Ishikawa (cell line): ENCODE measurements at regions not wholly inside any gene's neighbourhood (a gene's known extent, or its start where the extent isn't known, plus 50 kb on each side); places are given as distances from the start of the nearest gene placed in this dataset.

Experiments used
- CEBPB ChIP-seq: IDR thresholded peaks from 2 replicates; pipeline ENCODE4 v1.6.1; 2012
- CREB1 ChIP-seq: IDR thresholded peaks from 2 replicates; pipeline ENCODE4 v1.6.1; 2012; ENCODE audit warnings: low read depth
- EGR1 ChIP-seq: IDR thresholded peaks from 2 replicates; pipeline ENCODE4 v1.6.1; 2012
- EP300 ChIP-seq: IDR thresholded peaks from 2 replicates; pipeline ENCODE4 v1.6.1; 2012; ENCODE audit warnings: borderline replicate concordance
- FOXM1 ChIP-seq: IDR thresholded peaks from 2 replicates; pipeline ENCODE4 v1.6.1; 2012; ENCODE audit warnings: low read depth, borderline replicate concordance
- MAX ChIP-seq: IDR thresholded peaks from 2 replicates; pipeline ENCODE4 v1.6.1; 2012
- NFIC ChIP-seq: IDR thresholded peaks from 2 replicates; pipeline ENCODE4 v1.6.1; 2012
- RAD21 ChIP-seq: IDR thresholded peaks from 2 replicates; pipeline ENCODE4 v1.6.1; 2012; ENCODE audit warnings: low read depth
- REST ChIP-seq: IDR thresholded peaks from 2 replicates; pipeline ENCODE4 v1.6.1; 2012; ENCODE audit warnings: low read depth, mild to moderate bottlenecking
- TAF1 ChIP-seq: IDR thresholded peaks from 2 replicates; pipeline ENCODE4 v1.6.1; 2012; ENCODE audit warnings: low read depth, mild to moderate bottlenecking
- TCF12 ChIP-seq: IDR thresholded peaks from 2 replicates; pipeline ENCODE4 v1.6.1; 2012; ENCODE audit warnings: low read depth
- TEAD4 ChIP-seq: IDR thresholded peaks from 2 replicates; pipeline ENCODE4 v1.6.1; 2012
- USF1 ChIP-seq: IDR thresholded peaks from 2 replicates; pipeline ENCODE4 v1.6.1; 2012
- YY1 ChIP-seq: IDR thresholded peaks from 2 replicates; pipeline ENCODE4 v1.6.1; 2012; ENCODE audit warnings: low read depth
- ZBTB7A ChIP-seq: IDR thresholded peaks from 2 replicates; pipeline ENCODE4 v1.6.1; 2012; ENCODE audit warnings: low read depth

- TF ChIP-seq YY1 (no peak), CEBPB (no peak), FOXM1 (no peak), MAX (no peak), TEAD4 (no peak), EGR1 (no peak), USF1 (no peak), ZBTB7A (no peak), NFIC (no peak), REST (no peak), TCF12 (no peak), CREB1 (no peak), TAF1 (no peak), RAD21 (no peak), EP300 (no peak)
Observed at GRCh38 chr4:123824524-123824923, 427.9 kb downstream of the SPRY1 start.

- no peak for TF ChIP-seq EGR1
Observed at GRCh38 chr4:123825596-123826291, 429.1 kb downstream of the SPRY1 start.

- TF ChIP-seq TCF12, result no peak
- TF ChIP-seq CREB1, result no peak
- no peak for TF ChIP-seq CEBPB
- TF ChIP-seq NFIC, result peak; percentile 48
Observed at GRCh38 chr4:123826896-123827295, 430.3 kb downstream of the SPRY1 start.

- TF ChIP-seq MAX, result no peak
Observed at GRCh38 chr4:123827511-123827910, 430.9 kb downstream of the SPRY1 start.

- TF ChIP-seq EGR1 (no peak), YY1 (no peak), FOXM1 (no peak)
Observed at GRCh38 chr4:123830930-123831329, 434.3 kb downstream of the SPRY1 start.

- TF ChIP-seq TEAD4, result peak; percentile 29; the same call in 1 of the 2 replicates
- peak; percentile 32; the same call in 1 of the 2 replicates for TF ChIP-seq TCF12
- TF ChIP-seq EP300, result peak; percentile 21; the same call in 1 of the 2 replicates
- TF ChIP-seq USF1, result no peak
Observed at GRCh38 chr4:123832173-123833026, 435.8 kb downstream of the SPRY1 start.

GRCh38 chr4:123833171-123833643 lies 436.6 kb downstream of the SPRY1 start:
- TF ChIP-seq USF1, result no peak
- no peak for TF ChIP-seq FOXM1
- TF ChIP-seq CEBPB, result no peak
- TF ChIP-seq TCF12, result no peak
- TF ChIP-seq REST, result no peak
- TF ChIP-seq TAF1, result no peak
- no peak for TF ChIP-seq RAD21
- TF ChIP-seq TEAD4, result no peak
- TF ChIP-seq EP300, result no peak
- no peak for TF ChIP-seq ZBTB7A
- TF ChIP-seq NFIC, result no peak
- TF ChIP-seq EGR1, result no peak
- TF ChIP-seq MAX, result no peak
- no peak for TF ChIP-seq YY1
- no peak for TF ChIP-seq CREB1
